Neural progenitor cell (in vitro differentiated cells): ENCODE measurements at regions not wholly inside any gene's neighbourhood (a gene's known extent, or its start where the extent isn't known, plus 50 kb on each side); places are given as distances from the start of the nearest gene placed in this dataset.

Experiments
- CTCF ChIP-seq: fragments of 200-600 bp; sonication (generic); IDR thresholded peaks from 2 replicates; pipeline ENCODE4 v1.5.1; 2017; ENCODE audit warnings: antibody characterized with exemption, mild to moderate bottlenecking
- EZH2 ChIP-seq: fragments of 200-600 bp; sonication (generic); IDR thresholded peaks from 2 replicates; pipeline ENCODE4 v1.6.1; 2017; ENCODE audit warnings: antibody characterized with exemption, mild to moderate bottlenecking, moderate library complexity
- EZH2phosphoT487 ChIP-seq: fragments of 200-600 bp; sonication (generic); IDR thresholded peaks from 2 replicates; pipeline ENCODE4 v1.6.1; 2017; ENCODE audit warnings: antibody characterized with exemption

GRCh38 chr14:105930572-105930971, 404.2 kb downstream of the TMEM121 start:
- TF ChIP-seq CTCF (no peak), EZH2 (no peak), EZH2phosphoT487 (no peak)
